HG02798 (cell line): ENCODE measurements at regions not wholly inside any gene's neighbourhood (a gene's known extent, or its start where the extent isn't known, plus 50 kb on each side); places are given as distances from the start of the nearest gene placed in this dataset.
"Not testable (repeated sequence)": the region's sequence is repeated elsewhere in the genome, so short reads cannot be mapped to it uniquely, and the experiment has no call there.

Experiments
- ATAC-seq: cut with Tn5 transposase; IDR thresholded peaks from one replicate; pipeline ENCODE4 v1.9.1; 2021; ENCODE audit warnings: mild to moderate bottlenecking; ENCODE audit not compliant: unreplicated experiment, poor library complexity

- ATAC-seq, result no peak
These were observed 59.4 kb upstream of the FOXN3 start for GRCh38 chr14:89476354-89476896.

- no peak for ATAC-seq
These were observed 57.4 kb upstream of the FOXN3 start for GRCh38 chr14:89474464-89474863.

- no peak for ATAC-seq
These were observed 57.0 kb upstream of the FOXN3 start for GRCh38 chr14:89473989-89474388.

GRCh38 chr14:89473569-89473968, 56.5 kb upstream of the FOXN3 start:
- no peak for ATAC-seq

GRCh38 chr14:89470401-89470800, 53.4 kb upstream of the FOXN3 start:
- no peak for ATAC-seq

GRCh38 chr14:89469210-89470198, 52.5 kb upstream of the FOXN3 start:
- no peak for ATAC-seq

GRCh38 chr14:89468566-89468965, 51.5 kb upstream of the FOXN3 start:
- no peak for ATAC-seq

- ATAC-seq, result not testable (repeated sequence)
These were observed 51.0 kb upstream of the FOXN3 start for GRCh38 chr14:89468030-89468429.

GRCh38 chr14:89466944-89467343, 49.9 kb upstream of the FOXN3 start:
- ATAC-seq, result no peak
